ENCODE measurements at regions not wholly inside any gene's neighbourhood (a gene's known extent, or its start where the extent isn't known, plus 50 kb on each side); places are given as distances from the start of the nearest gene placed in this dataset.

- TF ChIP-seq RAD21 (IDR thresholded peaks at IDR 0.05; ENCODE audit: low read depth) (no peak), EP300 (IDR thresholded peaks at IDR 0.05; ENCODE audit: borderline replicate concordance) (no peak), YY1 (IDR thresholded peaks at IDR 0.05; ENCODE audit: low read depth) (no peak), ZBTB7A (IDR thresholded peaks at IDR 0.05; ENCODE audit: low read depth) (no peak), EGR1 (IDR thresholded peaks at IDR 0.05) (no peak), CEBPB (IDR thresholded peaks at IDR 0.05) (no peak), NFIC (IDR thresholded peaks at IDR 0.05) (no peak)
- TF ChIP-seq, protein P1, sequence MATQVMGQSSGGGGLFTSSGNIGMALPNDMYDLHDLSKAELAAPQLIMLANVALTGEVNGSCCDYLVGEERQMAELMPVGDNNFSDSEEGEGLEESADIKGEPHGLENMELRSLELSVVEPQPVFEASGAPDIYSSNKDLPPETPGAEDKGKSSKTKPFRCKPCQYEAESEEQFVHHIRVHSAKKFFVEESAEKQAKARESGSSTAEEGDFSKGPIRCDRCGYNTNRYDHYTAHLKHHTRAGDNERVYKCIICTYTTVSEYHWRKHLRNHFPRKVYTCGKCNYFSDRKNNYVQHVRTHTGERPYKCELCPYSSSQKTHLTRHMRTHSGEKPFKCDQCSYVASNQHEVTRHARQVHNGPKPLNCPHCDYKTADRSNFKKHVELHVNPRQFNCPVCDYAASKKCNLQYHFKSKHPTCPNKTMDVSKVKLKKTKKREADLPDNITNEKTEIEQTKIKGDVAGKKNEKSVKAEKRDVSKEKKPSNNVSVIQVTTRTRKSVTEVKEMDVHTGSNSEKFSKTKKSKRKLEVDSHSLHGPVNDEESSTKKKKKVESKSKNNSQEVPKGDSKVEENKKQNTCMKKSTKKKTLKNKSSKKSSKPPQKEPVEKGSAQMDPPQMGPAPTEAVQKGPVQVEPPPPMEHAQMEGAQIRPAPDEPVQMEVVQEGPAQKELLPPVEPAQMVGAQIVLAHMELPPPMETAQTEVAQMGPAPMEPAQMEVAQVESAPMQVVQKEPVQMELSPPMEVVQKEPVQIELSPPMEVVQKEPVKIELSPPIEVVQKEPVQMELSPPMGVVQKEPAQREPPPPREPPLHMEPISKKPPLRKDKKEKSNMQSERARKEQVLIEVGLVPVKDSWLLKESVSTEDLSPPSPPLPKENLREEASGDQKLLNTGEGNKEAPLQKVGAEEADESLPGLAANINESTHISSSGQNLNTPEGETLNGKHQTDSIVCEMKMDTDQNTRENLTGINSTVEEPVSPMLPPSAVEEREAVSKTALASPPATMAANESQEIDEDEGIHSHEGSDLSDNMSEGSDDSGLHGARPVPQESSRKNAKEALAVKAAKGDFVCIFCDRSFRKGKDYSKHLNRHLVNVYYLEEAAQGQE (IDR thresholded peaks at IDR 0.05; ENCODE audit: low read depth) = no peak
Measured at GRCh38 chr4:29559286-29559685, 1160.9 kb upstream of the PCDH7 start.

All from Ishikawa (cell line).